DND-41 (cell line): ENCODE measurements at regions not wholly inside any gene's neighbourhood (a gene's known extent, or its start where the extent isn't known, plus 50 kb on each side); places are given as distances from the start of the nearest gene placed in this dataset.

Experiments
- ATAC-seq: fragments of 200-7000 bp; cut with Tn5 transposase; 3 replicates; pipeline ENCODE4 v1.9.1; 2021; ENCODE audit warnings: low read depth; ENCODE audit not compliant: insufficient read depth
- DNase-seq: peaks from one replicate; pipeline ENCODE4 v3.0.0-alpha.2; 2020
- H2AFZ ChIP-seq: 2 replicates; pipeline ENCODE4 v1.6.0; 2012; ENCODE audit warnings: low read depth, low read length
- H3K27ac ChIP-seq: 2 replicates; pipeline ENCODE4 v1.5.1; 2012; ENCODE audit warnings: low read length, inconsistent platforms
- H3K27me3 ChIP-seq: fragments of 200-600 bp; sonication (generic); 2 replicates; pipeline ENCODE4 v1.6.0; 2012; ENCODE audit warnings: low read length, mild to moderate bottlenecking, inconsistent platforms; ENCODE audit not compliant: insufficient read depth, poor library complexity
- H3K36me3 ChIP-seq: 2 replicates; pipeline ENCODE4 v1.5.1; 2012; ENCODE audit warnings: low read length, inconsistent platforms; ENCODE audit not compliant: insufficient read depth
- H3K4me1 ChIP-seq: 2 replicates; pipeline ENCODE4 v1.5.1; 2012; ENCODE audit warnings: mild to moderate bottlenecking, low read length; ENCODE audit not compliant: insufficient read depth
- H3K4me2 ChIP-seq: 2 replicates; pipeline ENCODE4 v1.6.0; 2012; ENCODE audit warnings: mild to moderate bottlenecking, moderate library complexity, low read length, inconsistent platforms; ENCODE audit not compliant: insufficient read depth
- H3K4me3 ChIP-seq, 2 experiments: fragments of 200-600 bp in 1 of 2; shearing (Covaris generic) in 1 of 2; 2 replicates each; pipeline ENCODE4 v1.5.1; 2012 to 2016; ENCODE audit warnings: inconsistent platforms in 2 of 2, low read length in 2 of 2, mild to moderate bottlenecking in 2 of 2, low read depth in 1 of 2, moderate library complexity in 1 of 2
- H3K79me2 ChIP-seq: 2 replicates; pipeline ENCODE4 v1.6.0; 2012; ENCODE audit warnings: low read length, inconsistent platforms; ENCODE audit not compliant: insufficient read depth
- H3K9ac ChIP-seq: 2 replicates; pipeline ENCODE4 v1.6.0; 2012; ENCODE audit warnings: low read depth, mild to moderate bottlenecking, inconsistent platforms, low read length, moderate library complexity
- H3K9me3 ChIP-seq: 2 replicates; pipeline ENCODE4 v1.5.1; 2012; ENCODE audit warnings: low read length, moderate library complexity, mild to moderate bottlenecking, inconsistent platforms; ENCODE audit not compliant: insufficient read depth, severe bottlenecking
- H4K20me1 ChIP-seq: 2 replicates; pipeline ENCODE4 v1.6.0; 2012; ENCODE audit warnings: low read length; ENCODE audit not compliant: insufficient read depth
- EZH2 ChIP-seq: IDR thresholded peaks from 3 replicates; pipeline ENCODE4 v1.6.1; 2012; ENCODE audit warnings: borderline replicate concordance, low read depth, mild to moderate bottlenecking, moderate library complexity, low read length, inconsistent platforms; ENCODE audit not compliant: severe bottlenecking
- TF ChIP-seq, protein P1 (sequence below): IDR thresholded peaks from 2 replicates; pipeline ENCODE4 v1.5.1; 2012; ENCODE audit warnings: borderline replicate concordance, low read length, moderate library complexity, mild to moderate bottlenecking; ENCODE audit not compliant: poor library complexity, severe bottlenecking; ENCODE audit errors: extremely low read depth

- ATAC-seq (no peak), DNase-seq (no peak)
- Histone ChIP-seq H3K9me3 (no peaks in the 10 kb centered on the region), H3K79me2 (no peaks in the 10 kb centered on the region), H3K36me3 (no peaks in the 10 kb centered on the region), H3K4me1 (no peaks in the 10 kb centered on the region), H3K4me2 (no peak overlapping the region), H3K27me3 (no peaks in the 10 kb centered on the region), H3K27ac (no peak overlapping the region), H3K9ac (no peak overlapping the region), H2AFZ (no peak overlapping the region), H3K4me3 (no peak overlapping the region), H4K20me1 (no peaks in the 10 kb centered on the region)
- TF ChIP-seq, protein P1, sequence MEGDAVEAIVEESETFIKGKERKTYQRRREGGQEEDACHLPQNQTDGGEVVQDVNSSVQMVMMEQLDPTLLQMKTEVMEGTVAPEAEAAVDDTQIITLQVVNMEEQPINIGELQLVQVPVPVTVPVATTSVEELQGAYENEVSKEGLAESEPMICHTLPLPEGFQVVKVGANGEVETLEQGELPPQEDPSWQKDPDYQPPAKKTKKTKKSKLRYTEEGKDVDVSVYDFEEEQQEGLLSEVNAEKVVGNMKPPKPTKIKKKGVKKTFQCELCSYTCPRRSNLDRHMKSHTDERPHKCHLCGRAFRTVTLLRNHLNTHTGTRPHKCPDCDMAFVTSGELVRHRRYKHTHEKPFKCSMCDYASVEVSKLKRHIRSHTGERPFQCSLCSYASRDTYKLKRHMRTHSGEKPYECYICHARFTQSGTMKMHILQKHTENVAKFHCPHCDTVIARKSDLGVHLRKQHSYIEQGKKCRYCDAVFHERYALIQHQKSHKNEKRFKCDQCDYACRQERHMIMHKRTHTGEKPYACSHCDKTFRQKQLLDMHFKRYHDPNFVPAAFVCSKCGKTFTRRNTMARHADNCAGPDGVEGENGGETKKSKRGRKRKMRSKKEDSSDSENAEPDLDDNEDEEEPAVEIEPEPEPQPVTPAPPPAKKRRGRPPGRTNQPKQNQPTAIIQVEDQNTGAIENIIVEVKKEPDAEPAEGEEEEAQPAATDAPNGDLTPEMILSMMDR = no peak
- TF ChIP-seq EZH2 = no peak
Observed at GRCh38 chr6:49087369-49087768, 375.7 kb downstream of the MMUT start.

- no peaks in the 10 kb centered on the region for H3K4me1 ChIP-seq
- no peak overlapping the region for H3K9ac ChIP-seq
- H3K36me3 ChIP-seq = no peaks in the 10 kb centered on the region
- H2AFZ ChIP-seq = no peak overlapping the region
- H3K79me2 ChIP-seq = no peaks in the 10 kb centered on the region
- H3K4me3 ChIP-seq = no peak overlapping the region
- H3K9me3 ChIP-seq = no peaks in the 10 kb centered on the region
- no peaks in the 10 kb centered on the region for H4K20me1 ChIP-seq
- ATAC-seq (no peak), DNase-seq (no peak)
- no peak for TF ChIP-seq EZH2
- TF ChIP-seq, protein P1 = no peak
- H3K27ac ChIP-seq = no peak overlapping the region
- no peaks in the 10 kb centered on the region for H3K27me3 ChIP-seq
- H3K4me2 ChIP-seq = no peak overlapping the region
Observed at GRCh38 chr6:49082611-49083010, 380.4 kb downstream of the MMUT start.

DNA sequence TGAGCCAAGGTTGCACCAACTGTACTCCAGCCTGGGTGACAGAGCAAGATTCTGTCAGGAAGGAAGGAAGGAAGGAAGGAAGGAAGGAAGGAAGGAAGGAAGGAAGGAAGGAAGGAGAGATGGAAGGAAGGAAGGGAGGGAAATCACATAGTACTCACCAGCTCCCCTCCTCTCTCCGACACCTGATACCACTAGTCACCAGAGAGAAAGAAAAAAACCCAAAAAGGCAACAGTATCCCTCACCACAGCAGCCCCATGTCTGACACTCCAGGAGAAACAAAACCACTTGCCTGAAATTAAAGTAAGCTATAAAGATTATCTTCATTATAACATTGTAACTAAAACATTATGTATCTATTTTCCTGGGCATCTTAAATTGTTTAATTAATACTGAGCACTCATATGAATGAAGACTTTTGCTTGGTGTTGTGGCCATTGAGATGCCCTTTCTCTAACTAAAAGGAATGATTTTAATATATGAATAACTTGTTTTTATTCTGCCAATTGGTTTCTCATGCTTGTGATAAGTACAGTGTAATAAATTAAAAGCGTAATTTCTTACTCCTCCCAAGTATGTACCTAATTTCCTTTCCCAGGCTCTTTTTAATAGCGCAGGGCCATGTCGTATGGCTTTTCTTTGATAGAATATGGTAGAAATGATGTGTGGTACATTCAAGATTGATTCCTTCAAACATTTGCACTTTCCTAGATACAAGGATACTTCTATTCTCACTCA lies 390.0 kb downstream of the MMUT start:
- Histone ChIP-seq H3K79me2 (no peaks in the 10 kb centered on the region), H3K9me3 (peaks cover 3% of the 10 kb centered on the region), H3K4me3 (no peak overlapping the region), H3K4me1 (no peaks in the 10 kb centered on the region), H3K4me2 (no peak overlapping the region), H4K20me1 (no peaks in the 10 kb centered on the region), H3K27me3 (no peaks in the 10 kb centered on the region), H3K9ac (no peak overlapping the region), H3K27ac (no peak overlapping the region), H3K36me3 (no peaks in the 10 kb centered on the region), H2AFZ (no peak overlapping the region)
- ATAC-seq = no peak
- no peak for DNase-seq
- TF ChIP-seq, protein P1 = no peak
- TF ChIP-seq EZH2 = no peak
